ENCODE measurements at regions not wholly inside any gene's neighbourhood (a gene's known extent, or its start where the extent isn't known, plus 50 kb on each side); places are given as distances from the start of the nearest gene placed in this dataset.

GRCh38 chr1:87981386-87981785, 652.7 kb downstream of the LMO4 start:
- Mint-ChIP-seq H3K27ac (no peak overlapping the region), H3K36me3 (no peaks in the 10 kb centered on the region), H3K27me3 (ENCODE audit: low read depth in 3 of 3) (peaks cover 0 to 2% (median 1%) of the 10 kb centered on the region in 3 donors), H3K4me1 (no peaks in the 10 kb centered on the region), H3K9me3 (no peaks in the 10 kb centered on the region), H3K4me3 (no peak overlapping the region)
- no peak overlapping the region for H3K4me2 ChIP-seq (replicated peaks; ENCODE audit: extremely low read depth, low read length, poor library complexity, severe bottlenecking)
- no peak overlapping the region for H2AFZ ChIP-seq (ENCODE audit: insufficient read depth, low read depth, low read length, poor library complexity, severe bottlenecking)
- 100% methylated on average over 1 of the region's 2 CpGs for WGBS (ENCODE audit: insufficient coverage)
- H3K4me1 ChIP-seq (ENCODE audit: control insufficient read depth in 1 of 2, insufficient read depth in 2 of 2, low read length in 2 of 2): no peaks in the 10 kb centered on the region
- no peak for DNase-seq
- no peaks in the 10 kb centered on the region for H3K27me3 ChIP-seq (ENCODE audit: control insufficient read depth in 2 of 2, insufficient read depth in 2 of 2, low read length in 2 of 2)
- H4K20me1 ChIP-seq (ENCODE audit: insufficient read depth, low read length): no peaks in the 10 kb centered on the region
- H3K4me3 ChIP-seq (replicated peaks in 1 of 3; ENCODE audit: low read depth in 2 of 3, low read length in 3 of 3): no peak overlapping the region
- H3K36me3 ChIP-seq (replicated peaks in 1 of 2; ENCODE audit: control insufficient read depth in 1 of 2, insufficient read depth in 2 of 2, low read length in 2 of 2): no peaks in the 10 kb centered on the region
- no peaks in the 10 kb centered on the region for H3K79me2 ChIP-seq (ENCODE audit: insufficient read depth, low read length)
- H3K9me3 ChIP-seq (replicated peaks in 1 of 2; ENCODE audit: control insufficient read depth in 1 of 2, insufficient read depth in 1 of 2, low read length in 2 of 2): no peaks in the 10 kb centered on the region
- H3K27ac ChIP-seq (ENCODE audit: low read depth in 1 of 2, low read length in 2 of 2): no peak overlapping the region
- intact Hi-C loops (cut with micrococcal nuclease): no loop called here
- TF ChIP-seq, protein P1, sequence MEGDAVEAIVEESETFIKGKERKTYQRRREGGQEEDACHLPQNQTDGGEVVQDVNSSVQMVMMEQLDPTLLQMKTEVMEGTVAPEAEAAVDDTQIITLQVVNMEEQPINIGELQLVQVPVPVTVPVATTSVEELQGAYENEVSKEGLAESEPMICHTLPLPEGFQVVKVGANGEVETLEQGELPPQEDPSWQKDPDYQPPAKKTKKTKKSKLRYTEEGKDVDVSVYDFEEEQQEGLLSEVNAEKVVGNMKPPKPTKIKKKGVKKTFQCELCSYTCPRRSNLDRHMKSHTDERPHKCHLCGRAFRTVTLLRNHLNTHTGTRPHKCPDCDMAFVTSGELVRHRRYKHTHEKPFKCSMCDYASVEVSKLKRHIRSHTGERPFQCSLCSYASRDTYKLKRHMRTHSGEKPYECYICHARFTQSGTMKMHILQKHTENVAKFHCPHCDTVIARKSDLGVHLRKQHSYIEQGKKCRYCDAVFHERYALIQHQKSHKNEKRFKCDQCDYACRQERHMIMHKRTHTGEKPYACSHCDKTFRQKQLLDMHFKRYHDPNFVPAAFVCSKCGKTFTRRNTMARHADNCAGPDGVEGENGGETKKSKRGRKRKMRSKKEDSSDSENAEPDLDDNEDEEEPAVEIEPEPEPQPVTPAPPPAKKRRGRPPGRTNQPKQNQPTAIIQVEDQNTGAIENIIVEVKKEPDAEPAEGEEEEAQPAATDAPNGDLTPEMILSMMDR (IDR thresholded peaks at IDR 0.05): no peak
- no peak overlapping the region for H3K9ac ChIP-seq (ENCODE audit: insufficient read depth, low read length, poor library complexity, severe bottlenecking)

DNA sequence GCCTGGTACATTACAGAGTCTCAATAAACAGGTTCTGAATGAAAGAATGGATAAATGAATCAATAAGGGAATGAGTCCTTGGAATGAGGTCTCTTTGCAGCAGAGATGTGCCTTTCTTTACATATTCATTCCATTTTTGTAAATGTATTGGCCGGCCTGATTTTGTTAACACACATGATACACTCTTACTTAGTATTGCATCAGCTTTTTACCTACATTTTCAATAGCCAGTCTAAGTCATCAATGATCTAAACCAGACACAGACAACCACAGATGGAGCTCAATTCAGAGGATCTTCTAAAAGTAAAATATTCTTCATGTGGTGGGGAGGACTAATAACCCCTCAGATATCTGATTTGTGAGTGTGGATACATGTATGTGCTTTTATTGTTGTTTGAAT, 653.1 kb downstream of the LMO4 start:
- Mint-ChIP-seq H3K27me3 (ENCODE audit: low read depth in 3 of 3) (peaks cover 0 to 2% (median 1%) of the 10 kb centered on the region in 3 donors), H3K36me3 (no peaks in the 10 kb centered on the region), H3K27ac (no peak overlapping the region), H3K4me3 (no peak overlapping the region), H3K9me3 (no peaks in the 10 kb centered on the region), H3K4me1 (no peaks in the 10 kb centered on the region)
- intact Hi-C loops (cut with micrococcal nuclease): no loop called here
- H3K27ac ChIP-seq (ENCODE audit: low read depth in 1 of 2, low read length in 2 of 2): no peak overlapping the region
- H3K9me3 ChIP-seq (replicated peaks in 1 of 2; ENCODE audit: control insufficient read depth in 1 of 2, insufficient read depth in 1 of 2, low read length in 2 of 2): no peaks in the 10 kb centered on the region
- DNase-seq: no peak
- no peaks in the 10 kb centered on the region for H3K27me3 ChIP-seq (ENCODE audit: control insufficient read depth in 2 of 2, insufficient read depth in 2 of 2, low read length in 2 of 2)
- no peaks in the 10 kb centered on the region for H3K4me1 ChIP-seq (ENCODE audit: control insufficient read depth in 1 of 2, insufficient read depth in 2 of 2, low read length in 2 of 2)
- no peak overlapping the region for H3K4me3 ChIP-seq (replicated peaks in 1 of 3; ENCODE audit: low read depth in 2 of 3, low read length in 3 of 3)
- TF ChIP-seq, protein P1 (IDR thresholded peaks at IDR 0.05): no peak
- H3K9ac ChIP-seq (ENCODE audit: insufficient read depth, low read length, poor library complexity, severe bottlenecking): no peak overlapping the region
- WGBS (ENCODE audit: insufficient coverage): 100% methylated on average over 1 of the region's 1 CpG
- no peaks in the 10 kb centered on the region for H3K36me3 ChIP-seq (replicated peaks in 1 of 2; ENCODE audit: control insufficient read depth in 1 of 2, insufficient read depth in 2 of 2, low read length in 2 of 2)
- H2AFZ ChIP-seq (ENCODE audit: insufficient read depth, low read depth, low read length, poor library complexity, severe bottlenecking): no peak overlapping the region
- H3K79me2 ChIP-seq (ENCODE audit: insufficient read depth, low read length): no peaks in the 10 kb centered on the region
- H4K20me1 ChIP-seq (ENCODE audit: insufficient read depth, low read length): no peaks in the 10 kb centered on the region
- no peak overlapping the region for H3K4me2 ChIP-seq (replicated peaks; ENCODE audit: extremely low read depth, low read length, poor library complexity, severe bottlenecking)

Data from CD14-positive monocyte (primary cell).